ENCODE measurements at regions not wholly inside any gene's neighbourhood (a gene's known extent, or its start where the extent isn't known, plus 50 kb on each side); places are given as distances from the start of the nearest gene placed in this dataset.
"Not testable (repeated sequence)": the region's sequence is repeated elsewhere in the genome, so short reads cannot be mapped to it uniquely, and the experiment has no call there.

GRCh38 chrX:734362-734761 lies 103.8 kb downstream of the SHOX start:
- intact Hi-C loops (cut with DNase I): no loop called here
- H3K4me3 ChIP-seq: no peak overlapping the region
- no peaks in the 10 kb centered on the region for H3K4me1 ChIP-seq
- no peaks in the 10 kb centered on the region for H3K27me3 ChIP-seq
- H3K27ac ChIP-seq: no peak overlapping the region
- ATAC-seq (no peak), DNase-seq (no peak), FAIRE-seq (no peak)
- 31 to 50% methylated on average over 17 of the region's 17 CpGs for WGBS, 2 donors
- no peaks in the 10 kb centered on the region for H3K36me3 ChIP-seq
- TF ChIP-seq CTCF (IDR thresholded peaks at IDR 0.05): no peak
- H3K9me3 ChIP-seq: no peaks in the 10 kb centered on the region

GRCh38 chrX:733961-734360 lies 103.4 kb downstream of the SHOX start:
- ATAC-seq: no peak
- no peak for FAIRE-seq
- intact Hi-C loops (cut with DNase I): no loop called here
- no peak for DNase-seq
- H3K4me3 ChIP-seq: no peak overlapping the region
- TF ChIP-seq CTCF (IDR thresholded peaks at IDR 0.05): no peak
- H3K27me3 ChIP-seq: no peaks in the 10 kb centered on the region
- H3K36me3 ChIP-seq: no peaks in the 10 kb centered on the region
- WGBS, 2 donors: 59 to 67% methylated on average over 9 of the region's 9 CpGs
- H3K27ac ChIP-seq: no peak overlapping the region
- no peaks in the 10 kb centered on the region for H3K4me1 ChIP-seq
- H3K9me3 ChIP-seq: no peaks in the 10 kb centered on the region

GRCh38 chrX:729583-730409 lies 99.2 kb downstream of the SHOX start:
- no peaks in the 10 kb centered on the region for H3K27me3 ChIP-seq
- WGBS, 2 donors: 59 to 65% methylated on average over 21 of the region's 21 CpGs
- DNase-seq: no peak
- no peaks in the 10 kb centered on the region for H3K4me1 ChIP-seq
- H3K4me3 ChIP-seq: no peak overlapping the region
- no peaks in the 10 kb centered on the region for H3K36me3 ChIP-seq
- no peak for ATAC-seq
- TF ChIP-seq CTCF (IDR thresholded peaks at IDR 0.05): no peak
- no peak for FAIRE-seq
- no peak overlapping the region for H3K27ac ChIP-seq
- intact Hi-C loops (cut with DNase I): no loop called here
- no peaks in the 10 kb centered on the region for H3K9me3 ChIP-seq

- H3K4me3 ChIP-seq; ATAC-seq; H3K27ac ChIP-seq; DNase-seq; H3K4me1 ChIP-seq; intact Hi-C loops (cut with DNase I); H3K27me3 ChIP-seq; FAIRE-seq; H3K9me3 ChIP-seq; H3K36me3 ChIP-seq: not testable (repeated sequence)
- 70 to 74% methylated on average over 12 to 14 of the region's 14 CpGs for whole genome bisulfite sequencing, 2 donors
These were observed 98.5 kb downstream of the SHOX start for GRCh38 chrX:729101-729500.

- H3K9me3 ChIP-seq; DNase-seq; ATAC-seq; H3K27me3 ChIP-seq; H3K27ac ChIP-seq; FAIRE-seq; H3K36me3 ChIP-seq; intact Hi-C loops (cut with DNase I); H3K4me3 ChIP-seq; H3K4me1 ChIP-seq: not testable (repeated sequence)
- WGBS, 2 donors: 76% methylated on average over 9 to 11 of the region's 11 CpGs
These were observed 98.0 kb downstream of the SHOX start for GRCh38 chrX:728639-729038.
